Esophagus muscularis mucosa (tissue), 4 donors: ENCODE measurements at regions not wholly inside any gene's neighbourhood (a gene's known extent, or its start where the extent isn't known, plus 50 kb on each side); places are given as distances from the start of the nearest gene placed in this dataset.

Experiments used
- EP300 ChIP-seq: sonication (generic); formaldehyde crosslinking; IDR thresholded peaks from one replicate; pipeline ENCODE4 v1.6.1; 2017; ENCODE audit warnings: antibody characterized with exemption
- POLR2A ChIP-seq: fragments of 450-650 bp; IDR thresholded peaks from one replicate; pipeline ENCODE4 v1.6.1; 2017; ENCODE audit warnings: antibody characterized with exemption, moderate library complexity, mild to moderate bottlenecking, low read depth
- POLR2AphosphoS5 ChIP-seq, 2 donors: sonication (generic); formaldehyde crosslinking; IDR thresholded peaks; one replicate each; pipeline ENCODE4 v1.6.1; 2017; ENCODE audit warnings: antibody characterized with exemption in 2 of 2
- TF ChIP-seq, protein P1 (sequence below), 3 experiments: fragments of 200-600 bp in 2 of 3; fragments of 450-650 bp in 1 of 3; sonication (generic) in 2 of 3; IDR thresholded peaks; one replicate each; pipeline ENCODE4 v1.5.1; 2017 to 2019; ENCODE audit warnings: antibody characterized with exemption in 3 of 3, mild to moderate bottlenecking in 2 of 3, moderate library complexity in 1 of 3

DNA sequence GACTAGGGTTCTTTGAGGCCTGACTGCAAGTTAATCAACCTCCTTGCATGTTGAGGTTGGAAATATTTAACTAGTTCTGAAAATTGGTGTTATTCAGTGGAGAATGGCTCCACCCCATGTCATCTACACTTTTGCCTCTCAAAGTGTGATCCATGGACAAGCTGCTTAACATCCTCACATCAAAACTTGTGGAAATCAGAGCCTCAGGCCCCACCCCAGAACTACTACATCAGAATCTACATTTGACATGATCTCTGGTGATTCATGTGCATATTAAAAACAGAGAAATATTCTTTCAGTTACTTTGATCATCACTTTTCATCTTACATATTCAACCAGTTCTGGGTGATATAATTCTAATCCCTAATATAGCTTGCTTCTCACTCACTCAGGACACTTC, 632.9 kb downstream of the ARL4A start:
- TF ChIP-seq POLR2AphosphoS5 (IDR thresholded peaks at IDR 0.05) (no peak), POLR2A (no peak), EP300 (no peak)
- TF ChIP-seq, protein P1, sequence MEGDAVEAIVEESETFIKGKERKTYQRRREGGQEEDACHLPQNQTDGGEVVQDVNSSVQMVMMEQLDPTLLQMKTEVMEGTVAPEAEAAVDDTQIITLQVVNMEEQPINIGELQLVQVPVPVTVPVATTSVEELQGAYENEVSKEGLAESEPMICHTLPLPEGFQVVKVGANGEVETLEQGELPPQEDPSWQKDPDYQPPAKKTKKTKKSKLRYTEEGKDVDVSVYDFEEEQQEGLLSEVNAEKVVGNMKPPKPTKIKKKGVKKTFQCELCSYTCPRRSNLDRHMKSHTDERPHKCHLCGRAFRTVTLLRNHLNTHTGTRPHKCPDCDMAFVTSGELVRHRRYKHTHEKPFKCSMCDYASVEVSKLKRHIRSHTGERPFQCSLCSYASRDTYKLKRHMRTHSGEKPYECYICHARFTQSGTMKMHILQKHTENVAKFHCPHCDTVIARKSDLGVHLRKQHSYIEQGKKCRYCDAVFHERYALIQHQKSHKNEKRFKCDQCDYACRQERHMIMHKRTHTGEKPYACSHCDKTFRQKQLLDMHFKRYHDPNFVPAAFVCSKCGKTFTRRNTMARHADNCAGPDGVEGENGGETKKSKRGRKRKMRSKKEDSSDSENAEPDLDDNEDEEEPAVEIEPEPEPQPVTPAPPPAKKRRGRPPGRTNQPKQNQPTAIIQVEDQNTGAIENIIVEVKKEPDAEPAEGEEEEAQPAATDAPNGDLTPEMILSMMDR (IDR thresholded peaks at IDR 0.05): no peak
